GM12878 (cell line): ENCODE measurements at regions not wholly inside any gene's neighbourhood (a gene's known extent, or its start where the extent isn't known, plus 50 kb on each side); places are given as distances from the start of the nearest gene placed in this dataset.
"Not testable (repeated sequence)": the region's sequence is repeated elsewhere in the genome, so short reads cannot be mapped to it uniquely, and the experiment has no call there.

Experiments used
- ATAC-seq: fragments of 200-7000 bp; cut with Tn5 transposase; 3 replicates; pipeline ENCODE4 v1.9.1; 2020; ENCODE audit warnings: mild to moderate bottlenecking, moderate library complexity
- BruUV-seq: library from RNA; stranded (reverse); fragments of 400-500 nt; replicated peaks from 2 replicates; lab custom pipeline; 2021; lab: Mats Ljungman, UMichigan
- CTCF ChIA-PET: fragments of 300-600 bp; sonication (Branson Sonifier 250); formaldehyde crosslinking; extraction: SDS; loops from one replicate; lab custom pipeline; 2021; ENCODE audit warnings: inconsistent platforms; lab: Yijun Ruan, JAX
- POLR2A ChIA-PET: fragments of 350-600 bp; formaldehyde crosslinking; extraction: SDS; loops from one replicate; lab custom pipeline; 2021; ENCODE audit warnings: inconsistent platforms; lab: Charles Lee
- RAD21 ChIA-PET: fragments of 300-600 bp; sonication (Branson Sonifier 250); formaldehyde crosslinking; loops from one replicate; lab custom pipeline; 2023; ENCODE audit warnings: antibody characterized with exemption; ENCODE audit not compliant: unreplicated experiment; lab: Charles Lee
- SMC1A ChIA-PET: fragments of 300-600 bp; sonication (Branson Sonifier 250); formaldehyde crosslinking; loops from one replicate; lab custom pipeline; 2023; ENCODE audit not compliant: unreplicated experiment, uncharacterized antibody; lab: Charles Lee
- DNase-seq: peaks from one replicate; pipeline ENCODE4 v3.0.0-alpha.2; 2011; ENCODE audit warnings: low read depth, low spot score
- FAIRE-seq: peaks from 3 replicates; lab custom pipeline; 2011; peaks lifted over from hg19 to GRCh38; lab: Jason Lieb, UNC
- H2AFZ ChIP-seq: 2 replicates; pipeline ENCODE4 v1.6.0; 2011; ENCODE audit warnings: low read depth, low read length, control low read depth; ENCODE audit not compliant: control insufficient read depth
- H3K27ac ChIP-seq: 2 replicates; pipeline ENCODE4 v1.5.1; 2011; ENCODE audit warnings: control low read depth; ENCODE audit not compliant: control insufficient read depth, insufficient read depth
- H3K27me3 ChIP-seq, 2 experiments: replicated peaks in 1 of 2; 2 replicates each; pipeline versions ENCODE4 v1.6.0 to v1.6.1; 2011; ENCODE audit warnings: low read length in 1 of 2; ENCODE audit not compliant: control insufficient read depth in 2 of 2, insufficient read depth in 2 of 2
- H3K36me3 ChIP-seq, 2 experiments: 2 replicates each; pipeline ENCODE4 v1.5.1; 2011; ENCODE audit warnings: low read length in 1 of 2; ENCODE audit not compliant: control insufficient read depth in 2 of 2, insufficient read depth in 2 of 2
- H3K4me1 ChIP-seq: 2 replicates; pipeline ENCODE4 v1.6.1; 2011; ENCODE audit warnings: mild to moderate bottlenecking, low read length, moderate library complexity, mixed read lengths; ENCODE audit not compliant: control insufficient read depth, insufficient read depth
- H3K4me2 ChIP-seq: 2 replicates; pipeline ENCODE4 v1.6.0; 2011; ENCODE audit warnings: control low read depth; ENCODE audit not compliant: control insufficient read depth, insufficient read depth
- H3K4me3 ChIP-seq: fragments of 200-600 bp; sonication (generic); 2 replicates; pipeline ENCODE4 v1.5.1; 2016
- H3K79me2 ChIP-seq: 2 replicates; pipeline ENCODE4 v1.6.0; 2011; ENCODE audit warnings: low read length; ENCODE audit not compliant: control insufficient read depth, insufficient read depth
- H3K9ac ChIP-seq: 2 replicates; pipeline ENCODE4 v1.8.0; 2011; ENCODE audit warnings: low read length, control low read depth, mixed read lengths; ENCODE audit not compliant: control insufficient read depth, insufficient read depth
- H3K9me3 ChIP-seq: replicated peaks from 3 replicates; pipeline ENCODE4 v1.5.1; 2011; ENCODE audit warnings: mild to moderate bottlenecking, low read length; ENCODE audit not compliant: control insufficient read depth, insufficient read depth
- H4K20me1 ChIP-seq: 2 replicates; pipeline ENCODE4 v1.6.0; 2011; ENCODE audit not compliant: control insufficient read depth, insufficient read depth
- ATF2 ChIP-seq: IDR thresholded peaks from 2 replicates; pipeline ENCODE4 v1.6.1; 2012; ENCODE audit warnings: low read length, inconsistent platforms
- BHLHE40 ChIP-seq, 2 experiments: fragments of 450-650 bp in 1 of 2; IDR thresholded peaks; 2 replicates each; pipeline ENCODE4 v1.6.1; 2011 to 2017; ENCODE audit warnings: low read depth in 2 of 2, borderline replicate concordance in 1 of 2, improper control_type of control experiment in 1 of 2, low read length in 1 of 2, mild to moderate bottlenecking in 1 of 2
- ESRRA ChIP-seq: IDR thresholded peaks from 2 replicates; pipeline ENCODE4 v1.6.1; 2012; ENCODE audit warnings: mild to moderate bottlenecking, low read length, improper control_type of control experiment
- FOS ChIP-seq: IDR thresholded peaks from 3 replicates; pipeline ENCODE4 v1.6.1; 2011; ENCODE audit warnings: borderline replicate concordance; ENCODE audit not compliant: insufficient read length; ENCODE audit errors: extremely low read depth
- HDAC6 ChIP-seq: fragments of 200-600 bp; sonication (generic); IDR thresholded peaks from one replicate; pipeline ENCODE4 v1.8.0; 2017; ENCODE audit warnings: antibody characterized with exemption; ENCODE audit not compliant: unreplicated experiment
- JUNB ChIP-seq: IDR thresholded peaks from 2 replicates; pipeline ENCODE4 v1.6.1; 2016; ENCODE audit warnings: antibody characterized with exemption, mild to moderate bottlenecking
- MTA2 ChIP-seq: fragments of 450-650 bp; IDR thresholded peaks from 2 replicates; pipeline ENCODE4 v1.6.1; 2016; ENCODE audit warnings: low read depth, mild to moderate bottlenecking, moderate library complexity
- NFXL1 ChIP-seq: fragments of 450-650 bp; IDR thresholded peaks from 2 replicates; pipeline ENCODE4 v1.6.1; 2017; ENCODE audit warnings: antibody characterized with exemption, mild to moderate bottlenecking, borderline replicate concordance
- RUNX3 ChIP-seq: IDR thresholded peaks from 2 replicates; pipeline ENCODE4 v1.6.1; 2012; ENCODE audit warnings: low read length, inconsistent platforms
- TAF1 ChIP-seq: IDR thresholded peaks from 2 replicates; pipeline ENCODE4 v1.6.1; 2011; ENCODE audit warnings: mild to moderate bottlenecking, low read depth, low read length, borderline replicate concordance
- YY1 ChIP-seq: IDR thresholded peaks from 2 replicates; pipeline ENCODE4 v1.6.1; 2011; ENCODE audit warnings: low read depth, mild to moderate bottlenecking, low read length
- ZNF217 ChIP-seq: fragments of 450-650 bp; IDR thresholded peaks from 2 replicates; pipeline ENCODE4 v1.6.1; 2017; ENCODE audit warnings: antibody characterized with exemption, mild to moderate bottlenecking
- WGBS: methylation state at CpG from one replicate; pipeline ENCODE4 v1.1.6; 2016; ENCODE audit warnings: low lambda C conversion rate; ENCODE audit not compliant: insufficient replicate concordance, insufficient coverage; ENCODE audit errors: missing lambda C conversion rate; 5-methylcytosine and 5-hydroxymethylcytosine counted together
- in situ Hi-C: fragments of 300-500 bp; cut with MboI; formaldehyde crosslinking; loops from 9 replicates; pipeline ENCODE4 v1.14.3; 2018; ENCODE audit warnings: mixed read lengths
- intact Hi-C: fragments of 100-400 bp; cut with micrococcal nuclease; formaldehyde crosslinking; loops from one replicate; pipeline ENCODE4 v1.14.2; 2022; ENCODE audit not compliant: unreplicated experiment

DNA sequence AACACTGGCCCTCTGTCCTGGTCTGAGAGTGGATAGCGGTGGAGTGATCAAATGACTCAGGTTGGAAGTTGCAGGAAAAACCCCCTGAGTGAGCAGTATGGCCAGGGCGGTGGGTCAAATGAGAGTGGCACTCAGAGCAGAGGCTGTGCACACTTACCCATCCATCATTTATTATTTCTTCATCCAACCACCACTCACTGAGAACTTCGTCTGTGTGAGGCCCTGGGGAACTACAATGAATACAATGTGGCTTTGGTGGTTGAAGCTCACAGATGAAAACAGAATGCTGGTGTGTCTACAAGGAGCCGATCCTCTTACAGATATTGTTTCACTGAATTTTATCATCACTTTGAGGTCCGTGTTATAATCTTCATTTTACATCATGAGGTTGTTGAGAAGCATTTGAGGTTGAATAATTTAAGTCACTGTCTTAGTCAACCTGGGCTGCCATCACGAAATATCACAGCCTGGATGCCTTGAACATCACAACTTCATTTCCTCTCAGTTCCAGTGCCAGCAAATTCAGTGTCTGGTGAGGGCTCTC, 73.4 kb upstream of the ID2 start (continued):
- no peak for TF ChIP-seq HDAC6
- peak in 1 of 2 experiments; percentile 21; a peak in 1 of 4 replicates for TF ChIP-seq BHLHE40 (IDR thresholded peaks at IDR 0.05; ENCODE audit: borderline replicate concordance in 1 of 2, low read depth in 2 of 2, low read length in 1 of 2)
- no peak for TF ChIP-seq JUNB
- TF ChIP-seq ATF2 = 0 out of 2 replicates have a peak, but pooled peaks have one; percentile 37
- no peak for TF ChIP-seq TAF1
- peak; percentile 76 for TF ChIP-seq RUNX3
- TF ChIP-seq FOS = no peak
- 0 out of 2 replicates have a peak, but pooled peaks have one; percentile 43 for TF ChIP-seq MTA2
- TF ChIP-seq ZNF217 = no peak
- TF ChIP-seq ESRRA = no peak
- TF ChIP-seq NFXL1 = no peak
- TF ChIP-seq, all 136 proteins: peak for 10

DNA sequence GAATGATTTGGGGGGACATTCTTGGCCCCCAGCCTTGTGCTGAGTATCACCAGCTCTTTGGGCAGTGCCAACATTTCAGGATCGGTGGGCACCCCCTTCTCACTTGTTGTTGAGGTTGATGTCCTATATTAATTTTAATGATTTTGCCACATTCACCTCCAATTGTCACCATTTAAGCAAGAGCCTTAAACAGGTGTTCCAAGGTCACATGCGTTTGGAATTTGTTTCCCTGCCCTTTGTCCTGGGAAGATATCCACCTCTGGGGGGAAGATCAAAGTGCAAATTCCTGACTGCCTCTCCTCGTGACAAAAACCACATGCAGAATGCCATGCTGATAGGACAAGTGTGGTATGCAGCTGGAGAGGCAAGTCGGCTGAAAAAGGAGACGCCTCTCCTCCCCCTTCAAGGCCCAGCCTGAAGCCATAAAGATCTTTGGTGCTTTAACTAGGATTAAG, 72.5 kb upstream of the ID2 start:
- POLR2A ChIA-PET = no interaction called here
- no peak overlapping the region for H2AFZ ChIP-seq
- in situ Hi-C loops (no loop called here), intact Hi-C loops (loop anchor here (5.0 to 10.0 kb wide), 3 partner anchors 82 to 305 kb away; no protein-coding TSS in a partner anchor)
- no peak overlapping the region for H3K9ac ChIP-seq
- SMC1A ChIA-PET = interaction anchor here (5.4 kb wide), 1 partner anchor 12 kb away, joined by 40 read pairs; no protein-coding TSS in a partner anchor
- H4K20me1 ChIP-seq = peaks cover 3% of the 10 kb centered on the region; the same call in 1 of the 2 replicates
- RAD21 ChIA-PET = no interaction called here
- FAIRE-seq (no peak), ATAC-seq (no peak), DNase-seq (no peak)
- peaks cover 27% of the 10 kb centered on the region for H3K4me1 ChIP-seq
- H3K27me3 ChIP-seq = no peaks in the 10 kb centered on the region; a peak in 1 of 4 replicates
- H3K79me2 ChIP-seq = no peaks in the 10 kb centered on the region
- H3K36me3 ChIP-seq = no peaks in the 10 kb centered on the region
- BruUV-seq = no TSS peak
- H3K9me3 ChIP-seq = peaks cover 10% of the 10 kb centered on the region; the same call in 2 of the 3 replicates
- no peak overlapping the region for H3K4me3 ChIP-seq
- 65% methylated on average over 5 of the region's 5 CpGs for WGBS
- H3K4me2 ChIP-seq = no peak overlapping the region
- CTCF ChIA-PET = interaction anchor here (1.4 kb wide), 1 partner anchor 13 kb away, joined by 3 read pairs; no protein-coding TSS in a partner anchor
- H3K27ac ChIP-seq = no peak overlapping the region
- no peak for TF ChIP-seq YY1

DNA sequence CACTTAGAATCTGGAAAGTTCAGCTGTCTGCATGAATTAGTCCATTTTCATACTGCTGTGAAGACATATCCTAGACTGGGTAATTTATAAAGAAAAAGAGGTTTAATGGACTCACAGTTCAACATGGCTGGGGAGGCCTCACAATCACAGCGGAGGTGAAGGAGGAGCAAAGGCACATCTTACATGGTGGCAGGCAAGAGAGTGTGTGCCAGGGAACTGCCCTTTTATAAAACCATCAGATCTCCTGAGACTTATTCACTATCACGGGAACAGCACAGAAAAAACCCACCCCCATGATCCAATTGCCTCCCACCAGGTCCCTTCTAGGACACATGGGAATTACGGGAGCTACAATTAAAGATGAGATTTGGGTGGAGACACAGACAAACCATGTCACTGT, 71.1 kb upstream of the ID2 start:
- H3K4me2 ChIP-seq, H4K20me1 ChIP-seq, H3K4me3 ChIP-seq, H3K27me3 ChIP-seq, H3K27ac ChIP-seq, CTCF ChIA-PET, H3K9ac ChIP-seq, in situ Hi-C loops, H2AFZ ChIP-seq, intact Hi-C loops, H3K79me2 ChIP-seq, H3K36me3 ChIP-seq, POLR2A ChIA-PET, BruUV-seq, DNase-seq, FAIRE-seq, ATAC-seq: not testable (repeated sequence)
- Histone ChIP-seq H3K9me3 (peaks cover 10% of the 10 kb centered on the region; the same call in 2 of the 3 replicates), H3K4me1 (peaks cover 22% of the 10 kb centered on the region)
- ChIA-PET SMC1A (interaction anchor here (0.9 to 1.5 kb wide), 3 partner anchors 18 to 25 kb away, joined by 3 to 4 read pairs (median 3); no protein-coding TSS in a partner anchor), RAD21 (interaction anchor here (0.9 kb wide), 1 partner anchor 24 kb away, joined by 4 read pairs; no protein-coding TSS in a partner anchor)
- WGBS = 5% methylated on average over 3 of the region's 3 CpGs
